Inferior parietal cortex (tissue), 1 donor: ENCODE measurements at regions not wholly inside any gene's neighbourhood (a gene's known extent, or its start where the extent isn't known, plus 50 kb on each side); places are given as distances from the start of the nearest gene placed in this dataset.
"Not testable (repeated sequence)": the region's sequence is repeated elsewhere in the genome, so short reads cannot be mapped to it uniquely, and the experiment has no call there.

ENCODE experiments used
- DNase-seq: peaks from one replicate; pipeline ENCODE4 v3.0.0-alpha.2; 2016; ENCODE audit errors: extremely low spot score

- no peak for DNase-seq
These were observed 143.4 kb downstream of the TRIML1 start for GRCh38 chr4:188282471-188283232.

GRCh38 chr4:188287169-188287894, 148.1 kb downstream of the TRIML1 start:
- DNase-seq, result no peak

- no peak for DNase-seq
These were observed 150.4 kb downstream of the TRIML1 start for GRCh38 chr4:188289531-188290125.

GRCh38 chr4:188295899-188296298, 156.7 kb downstream of the TRIML1 start:
- no peak for DNase-seq

GRCh38 chr4:188296331-188296730, 157.1 kb downstream of the TRIML1 start:
- DNase-seq, result no peak

- DNase-seq, result no peak
These were observed 158.6 kb downstream of the TRIML1 start for GRCh38 chr4:188297873-188298272.

GRCh38 chr4:188299161-188299560, 159.9 kb downstream of the TRIML1 start:
- DNase-seq, result no peak

- no peak for DNase-seq
These were observed 161.1 kb downstream of the TRIML1 start for GRCh38 chr4:188300385-188300784.

- DNase-seq, result no peak
These were observed 166.4 kb downstream of the TRIML1 start for GRCh38 chr4:188305690-188306089.

- no peak for DNase-seq
These were observed 168.3 kb downstream of the TRIML1 start for GRCh38 chr4:188307591-188307990.

- no peak for DNase-seq
These were observed 168.9 kb downstream of the TRIML1 start for GRCh38 chr4:188308142-188308541.

GRCh38 chr4:188316391-188316790, 177.2 kb downstream of the TRIML1 start:
- DNase-seq, result peak; percentile 7

- no peak for DNase-seq
These were observed 189.7 kb downstream of the TRIML1 start for GRCh38 chr4:188328966-188329365.

GRCh38 chr4:188329521-188329920, 190.3 kb downstream of the TRIML1 start:
- DNase-seq, result no peak

GRCh38 chr4:188332265-188332664, 193.0 kb downstream of the TRIML1 start:
- DNase-seq, result no peak

GRCh38 chr4:188336891-188337290, 197.7 kb downstream of the TRIML1 start:
- no peak for DNase-seq

- no peak for DNase-seq
These were observed 202.2 kb downstream of the TRIML1 start for GRCh38 chr4:188341428-188341827.

GRCh38 chr4:188346171-188346809, 207.0 kb downstream of the TRIML1 start:
- no peak for DNase-seq

GRCh38 chr4:188347339-188347738, 208.1 kb downstream of the TRIML1 start:
- no peak for DNase-seq

GRCh38 chr4:188349569-188349968, 210.3 kb downstream of the TRIML1 start:
- DNase-seq, result not testable (repeated sequence)

GRCh38 chr4:188363196-188363595, 224.0 kb downstream of the TRIML1 start:
- DNase-seq, result no peak

GRCh38 chr4:188370777-188371176, 231.5 kb downstream of the TRIML1 start:
- DNase-seq, result no peak
